Hepatocyte (in vitro differentiated cells): ENCODE measurements at regions not wholly inside any gene's neighbourhood (a gene's known extent, or its start where the extent isn't known, plus 50 kb on each side); places are given as distances from the start of the nearest gene placed in this dataset.

Experiments used
- CTCF ChIP-seq: fragments of 200-600 bp; sonication (generic); IDR thresholded peaks from 2 replicates; pipeline ENCODE4 v1.5.1; 2016; ENCODE audit warnings: antibody characterized with exemption, mild to moderate bottlenecking; ENCODE audit not compliant: poor library complexity
- EZH2 ChIP-seq: fragments of 200-600 bp; sonication (generic); IDR thresholded peaks from 2 replicates; pipeline ENCODE4 v1.6.1; 2016; ENCODE audit warnings: antibody characterized with exemption, mild to moderate bottlenecking, borderline replicate concordance
- EZH2phosphoT487 ChIP-seq: fragments of 200-600 bp; sonication (generic); IDR thresholded peaks from one replicate; pipeline ENCODE4 v1.6.1; 2018; ENCODE audit warnings: antibody characterized with exemption, mild to moderate bottlenecking, low read depth, moderate library complexity; ENCODE audit not compliant: unreplicated experiment, severe bottlenecking

DNA sequence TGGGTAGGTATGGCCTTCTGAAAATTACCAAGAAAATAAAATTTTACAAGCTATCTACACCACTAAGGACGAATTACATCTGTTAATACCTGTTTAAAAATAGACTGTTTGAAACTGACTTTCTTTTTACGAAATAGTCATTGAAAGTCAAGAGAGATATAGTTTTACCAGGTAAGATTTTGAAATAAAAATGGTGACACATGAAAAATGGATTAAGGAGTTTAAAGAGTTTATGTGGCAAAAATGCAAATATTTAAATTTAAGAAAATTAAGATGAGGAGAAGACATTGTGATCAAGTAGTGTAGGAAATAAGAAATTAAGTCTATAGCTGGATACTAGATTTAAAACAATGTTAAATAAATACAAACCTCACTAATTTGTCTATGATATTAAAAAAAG is 271.5 kb downstream of the TRIB2 start:
- no peak for TF ChIP-seq EZH2
- TF ChIP-seq CTCF = no peak
- no peak for TF ChIP-seq EZH2phosphoT487
